ENCODE measurements at regions not wholly inside any gene's neighbourhood (a gene's known extent, or its start where the extent isn't known, plus 50 kb on each side); places are given as distances from the start of the nearest gene placed in this dataset.
A peak's percentile ranks its signal among the peaks of the same experiment; 100 is the strongest.
"Not testable (repeated sequence)": the region's sequence is repeated elsewhere in the genome, so short reads cannot be mapped to it uniquely, and the experiment has no call there.

- DNase-seq (ENCODE audit: low read depth) = no peak
Measured at GRCh38 chr21:23982546-23982945, 1624.7 kb downstream of the MRPL39 start.

GRCh38 chr21:23977971-23978370 lies 1629.3 kb downstream of the MRPL39 start:
- no peak for DNase-seq (ENCODE audit: low read depth)

GRCh38 chr21:23968722-23969647 lies 1638.3 kb downstream of the MRPL39 start:
- DNase-seq (ENCODE audit: low read depth) = peak; percentile 26

GRCh38 chr21:23968008-23968407 lies 1639.3 kb downstream of the MRPL39 start:
- DNase-seq (ENCODE audit: low read depth) = no peak

GRCh38 chr21:23963454-23963853 lies 1643.8 kb downstream of the MRPL39 start:
- no peak for DNase-seq (ENCODE audit: low read depth)

GRCh38 chr21:23960769-23961168 lies 1646.5 kb downstream of the MRPL39 start:
- DNase-seq (ENCODE audit: low read depth) = no peak

- DNase-seq (ENCODE audit: low read depth) = no peak
Measured at GRCh38 chr21:23955135-23955843, 1652.0 kb downstream of the MRPL39 start.

- no peak for DNase-seq (ENCODE audit: low read depth)
Measured at GRCh38 chr21:23952269-23952668, 1655.0 kb downstream of the MRPL39 start.

GRCh38 chr21:23951251-23951650 lies 1656.0 kb downstream of the MRPL39 start:
- no peak for DNase-seq (ENCODE audit: low read depth)

GRCh38 chr21:23950344-23950743 lies 1656.9 kb downstream of the MRPL39 start:
- no peak for DNase-seq (ENCODE audit: low read depth)

- no peak for DNase-seq (ENCODE audit: low read depth)
Measured at GRCh38 chr21:23949493-23949892, 1657.8 kb downstream of the MRPL39 start.

- no peak for DNase-seq (ENCODE audit: low read depth)
Measured at GRCh38 chr21:23939369-23940065, 1667.8 kb downstream of the MRPL39 start.

GRCh38 chr21:23936991-23937390 lies 1670.3 kb downstream of the MRPL39 start:
- DNase-seq (ENCODE audit: low read depth) = no peak

- no peak for DNase-seq (ENCODE audit: low read depth)
Measured at GRCh38 chr21:23936224-23936623, 1671.1 kb downstream of the MRPL39 start.

GRCh38 chr21:23930565-23930964 lies 1676.7 kb downstream of the MRPL39 start:
- no peak for DNase-seq (ENCODE audit: low read depth)

- DNase-seq (ENCODE audit: low read depth) = not testable (repeated sequence)
Measured at GRCh38 chr21:23926430-23926829, 1680.9 kb downstream of the MRPL39 start.

GRCh38 chr21:23921670-23922418 lies 1685.4 kb downstream of the MRPL39 start:
- no peak for DNase-seq (ENCODE audit: low read depth)

- no peak for DNase-seq (ENCODE audit: low read depth)
Measured at GRCh38 chr21:23900727-23901126, 1706.6 kb downstream of the MRPL39 start.

- no peak for DNase-seq (ENCODE audit: low read depth)
Measured at GRCh38 chr21:23899561-23899960, 1707.7 kb downstream of the MRPL39 start.

- no peak for DNase-seq (ENCODE audit: low read depth)
Measured at GRCh38 chr21:23890652-23891051, 1716.6 kb downstream of the MRPL39 start.

GRCh38 chr21:23887725-23888306 lies 1719.5 kb downstream of the MRPL39 start:
- peak; percentile 5 for DNase-seq (ENCODE audit: low read depth)
